NT2/D1 (cell line): ENCODE measurements at regions not wholly inside any gene's neighbourhood (a gene's known extent, or its start where the extent isn't known, plus 50 kb on each side); places are given as distances from the start of the nearest gene placed in this dataset.

Experiments used
- DNase-seq: peaks from one replicate; pipeline ENCODE4 v3.0.0-alpha.2; 2011; ENCODE audit warnings: low read depth, low spot score
- H3K27me3 ChIP-seq: 2 replicates; pipeline ENCODE4 v1.6.0; 2011; ENCODE audit warnings: mild to moderate bottlenecking; ENCODE audit not compliant: insufficient read length, insufficient read depth
- H3K36me3 ChIP-seq: 2 replicates; pipeline ENCODE4 v1.6.1; 2011; ENCODE audit warnings: mild to moderate bottlenecking, low read length, mixed read lengths; ENCODE audit not compliant: insufficient read depth, insufficient read length
- H3K4me1 ChIP-seq: 2 replicates; pipeline ENCODE4 v1.5.1; 2011; ENCODE audit not compliant: insufficient read depth, insufficient read length
- H3K4me3 ChIP-seq: 2 replicates; pipeline ENCODE4 v1.5.1; 2011; ENCODE audit warnings: low read depth; ENCODE audit not compliant: insufficient read length
- H3K9ac ChIP-seq: 2 replicates; pipeline ENCODE4 v1.6.0; 2011; ENCODE audit warnings: low read depth; ENCODE audit not compliant: insufficient read length
- H3K9me3 ChIP-seq: 2 replicates; pipeline ENCODE4 v1.5.1; 2011; ENCODE audit warnings: mild to moderate bottlenecking, low read length; ENCODE audit not compliant: insufficient read depth
- SUZ12 ChIP-seq: IDR thresholded peaks from 2 replicates; pipeline ENCODE4 v1.6.1; 2011; ENCODE audit not compliant: insufficient read length, insufficient read depth; ENCODE audit errors: extremely low read depth
- YY1 ChIP-seq: IDR thresholded peaks from 2 replicates; pipeline ENCODE4 v1.6.1; 2011; ENCODE audit not compliant: insufficient read length, insufficient read depth
- ZNF274 ChIP-seq: IDR thresholded peaks from 2 replicates; pipeline ENCODE4 v1.6.1; 2011; ENCODE audit warnings: mild to moderate bottlenecking, low read depth, low read length

DNA sequence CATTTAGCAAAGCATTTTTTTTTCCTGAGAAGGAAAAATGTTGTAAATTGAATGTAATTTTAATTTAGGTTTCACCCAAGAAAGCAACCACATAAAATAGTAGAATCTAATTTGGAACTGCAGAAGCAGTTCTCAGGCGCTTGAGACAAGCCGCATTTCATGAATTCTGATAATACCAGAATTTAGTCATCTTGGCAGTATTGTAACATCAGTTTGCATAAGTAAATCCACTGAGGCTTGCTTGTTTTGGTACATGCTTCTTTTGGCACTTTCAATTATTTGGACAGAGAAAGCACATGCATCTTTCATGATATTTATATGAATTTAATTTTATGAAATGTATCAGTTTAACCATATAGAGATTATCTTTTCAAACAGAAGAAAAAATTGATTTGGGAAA lies 389.7 kb upstream of the ROBO1 start:
- no peak for TF ChIP-seq ZNF274
- TF ChIP-seq YY1, result no peak
- no peak for TF ChIP-seq SUZ12
- Histone ChIP-seq H3K9ac (no peak overlapping the region), H3K4me1 (no peaks in the 10 kb centered on the region), H3K4me3 (no peak overlapping the region), H3K36me3 (no peaks in the 10 kb centered on the region), H3K9me3 (no peaks in the 10 kb centered on the region), H3K27me3 (no peaks in the 10 kb centered on the region)
- no peak for DNase-seq

DNA sequence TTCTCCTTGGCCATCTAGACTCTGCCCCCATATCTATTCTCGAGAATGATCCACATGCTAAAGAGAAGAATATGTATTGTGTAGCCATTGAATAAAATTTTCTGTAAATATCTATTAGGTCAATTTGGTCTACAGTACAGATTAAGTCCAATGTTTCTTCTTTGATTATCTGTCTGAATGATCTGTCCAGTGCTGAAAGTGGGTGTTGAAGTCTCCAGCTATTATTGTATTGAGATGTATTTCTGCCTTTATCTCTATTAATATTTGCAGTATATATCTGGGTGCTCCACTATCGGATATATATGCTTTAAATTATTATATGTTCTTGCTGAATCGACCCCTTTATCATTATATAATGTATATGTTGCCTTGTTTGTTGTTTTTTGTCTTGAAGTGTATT lies 384.9 kb upstream of the ROBO1 start:
- Histone ChIP-seq H3K27me3 (no peaks in the 10 kb centered on the region), H3K9ac (no peak overlapping the region), H3K4me3 (no peak overlapping the region), H3K4me1 (no peaks in the 10 kb centered on the region), H3K36me3 (no peaks in the 10 kb centered on the region), H3K9me3 (no peaks in the 10 kb centered on the region)
- TF ChIP-seq SUZ12, result no peak
- TF ChIP-seq YY1, result no peak
- TF ChIP-seq ZNF274, result no peak
- DNase-seq, result no peak

DNA sequence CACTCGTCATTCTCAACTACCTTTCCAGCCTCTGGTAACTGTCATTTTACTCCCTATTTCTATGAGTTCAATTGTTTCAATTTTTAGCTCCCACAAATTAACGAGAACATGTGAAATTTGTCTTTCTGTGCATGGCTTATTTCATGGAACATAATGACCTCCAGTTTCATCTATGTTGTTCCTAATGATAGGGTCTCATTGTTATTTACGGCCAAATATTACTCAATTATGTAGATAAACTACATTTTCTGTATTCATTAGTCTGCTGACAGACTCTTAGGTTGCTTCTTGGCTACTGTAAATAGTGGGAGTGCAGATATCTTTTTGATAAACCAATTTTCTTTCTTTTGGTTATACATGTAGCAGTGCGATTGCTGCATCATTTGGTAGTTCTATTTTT lies 374.9 kb upstream of the ROBO1 start:
- DNase-seq, result no peak

DNA sequence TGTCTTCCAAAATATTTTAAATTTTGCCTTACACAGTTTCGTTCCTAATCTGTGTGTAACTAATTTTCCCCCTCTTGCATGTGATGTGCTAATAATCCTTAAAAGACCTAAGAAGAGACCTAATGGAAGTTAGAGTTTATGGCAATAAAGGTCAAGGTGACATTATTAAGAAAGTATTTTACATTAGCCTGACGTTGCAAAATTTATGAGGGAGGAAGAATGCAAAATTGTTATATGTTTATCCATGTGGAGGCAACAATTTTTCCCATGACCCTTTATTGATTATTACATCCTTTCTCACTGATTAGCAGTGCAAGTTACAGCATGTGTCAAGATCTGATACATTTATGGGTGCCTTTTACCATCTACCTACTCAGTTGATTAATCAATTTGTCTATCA lies 373.8 kb upstream of the ROBO1 start:
- TF ChIP-seq ZNF274 (no peak), SUZ12 (no peak), YY1 (no peak)
- Histone ChIP-seq H3K9ac (no peak overlapping the region), H3K36me3 (no peaks in the 10 kb centered on the region), H3K4me3 (no peak overlapping the region), H3K9me3 (no peaks in the 10 kb centered on the region), H3K27me3 (no peaks in the 10 kb centered on the region), H3K4me1 (no peaks in the 10 kb centered on the region)
- no peak for DNase-seq

More for the DNA sequence above, 374.9 kb upstream of the ROBO1 start:
- Histone ChIP-seq H3K9me3 (no peaks in the 10 kb centered on the region), H3K36me3 (no peaks in the 10 kb centered on the region), H3K27me3 (no peaks in the 10 kb centered on the region), H3K9ac (no peak overlapping the region), H3K4me3 (no peak overlapping the region), H3K4me1 (no peaks in the 10 kb centered on the region)
- TF ChIP-seq SUZ12 (no peak), YY1 (no peak), ZNF274 (no peak)

DNA sequence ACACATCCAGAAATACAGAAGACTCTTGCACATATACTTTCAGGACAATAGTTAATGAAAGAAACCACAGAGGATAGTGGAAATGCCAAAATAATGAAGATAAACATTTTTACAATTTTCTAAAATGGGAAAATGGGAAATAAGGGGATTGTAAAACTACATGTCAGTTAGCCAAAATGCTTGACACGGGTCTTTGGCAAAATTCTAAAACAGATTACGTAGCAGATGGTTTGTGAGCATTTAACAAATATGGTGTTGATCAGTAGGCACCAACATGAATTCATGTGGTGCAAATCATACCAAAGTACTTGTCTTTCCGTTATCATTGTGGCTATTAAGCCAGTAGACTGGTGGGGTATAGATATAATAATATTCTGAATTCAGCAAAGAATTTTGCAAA lies 348.5 kb upstream of the ROBO1 start:
- Histone ChIP-seq H3K4me3 (no peak overlapping the region), H3K9ac (no peak overlapping the region), H3K36me3 (no peaks in the 10 kb centered on the region), H3K27me3 (no peaks in the 10 kb centered on the region), H3K9me3 (no peaks in the 10 kb centered on the region), H3K4me1 (no peaks in the 10 kb centered on the region)
- TF ChIP-seq YY1 (no peak), ZNF274 (no peak)
- no peak for DNase-seq

DNA sequence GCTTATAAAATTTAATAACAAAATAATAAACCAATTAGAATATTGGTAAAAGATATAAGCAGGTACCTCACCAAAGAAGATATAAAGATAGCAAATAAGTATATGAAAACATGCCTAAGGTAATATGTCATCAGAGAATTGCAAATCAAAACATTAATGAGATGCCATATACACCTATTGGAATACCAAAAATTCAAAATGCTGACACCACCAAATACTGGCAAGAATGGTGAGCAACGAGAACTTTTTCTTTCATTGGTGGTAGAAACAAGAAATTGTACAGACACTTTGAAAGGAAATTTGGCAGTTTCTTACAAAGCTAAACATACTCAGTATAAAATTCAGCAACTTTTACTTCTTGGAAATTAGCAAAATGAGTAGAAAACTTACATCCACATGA lies 346.9 kb upstream of the ROBO1 start:
- TF ChIP-seq YY1 (no peak), SUZ12 (no peak), ZNF274 (no peak)
- Histone ChIP-seq H3K36me3 (no peaks in the 10 kb centered on the region), H3K9ac (no peak overlapping the region), H3K4me1 (no peaks in the 10 kb centered on the region), H3K27me3 (no peaks in the 10 kb centered on the region), H3K4me3 (no peak overlapping the region), H3K9me3 (no peaks in the 10 kb centered on the region)
- no peak for DNase-seq

DNA sequence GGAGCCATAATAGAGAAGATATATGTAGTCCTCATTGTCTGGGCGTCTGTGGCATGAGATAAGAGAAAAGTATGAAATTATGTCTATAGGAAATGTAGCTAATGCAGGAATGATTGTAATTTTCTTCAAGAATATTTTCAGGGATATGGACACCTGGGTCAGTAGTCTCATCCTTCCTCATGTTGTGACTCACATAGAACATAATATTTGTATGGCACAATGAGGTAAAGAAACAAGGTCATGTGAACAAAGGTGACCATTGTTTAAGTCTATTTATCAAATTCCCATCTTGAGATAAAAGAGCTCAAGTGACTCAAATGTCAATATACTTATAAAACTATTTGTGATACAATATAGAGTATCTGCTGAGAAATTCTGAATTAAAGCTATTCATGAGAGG lies 345.5 kb upstream of the ROBO1 start:
- TF ChIP-seq YY1, result no peak
- no peak for TF ChIP-seq SUZ12
- no peak for TF ChIP-seq ZNF274
- no peak for DNase-seq

More for the DNA sequence above, 345.5 kb upstream of the ROBO1 start:
- no peaks in the 10 kb centered on the region for H3K4me1 ChIP-seq
- no peak overlapping the region for H3K9ac ChIP-seq
- no peak overlapping the region for H3K4me3 ChIP-seq
- H3K36me3 ChIP-seq, result no peaks in the 10 kb centered on the region
- H3K9me3 ChIP-seq, result no peaks in the 10 kb centered on the region
- H3K27me3 ChIP-seq, result no peaks in the 10 kb centered on the region
